HG03558 (cell line): ENCODE measurements at regions not wholly inside any gene's neighbourhood (a gene's known extent, or its start where the extent isn't known, plus 50 kb on each side); places are given as distances from the start of the nearest gene placed in this dataset.

Source experiments
- ATAC-seq: cut with Tn5 transposase; IDR thresholded peaks from one replicate; pipeline ENCODE4 v1.9.1; 2021; ENCODE audit warnings: moderate number of reproducible peaks; ENCODE audit not compliant: unreplicated experiment; ENCODE audit errors: extremely low read depth

GRCh38 chr4:162406637-162407365 is 243.0 kb upstream of the FSTL5 start:
- ATAC-seq, result no peak

DNA sequence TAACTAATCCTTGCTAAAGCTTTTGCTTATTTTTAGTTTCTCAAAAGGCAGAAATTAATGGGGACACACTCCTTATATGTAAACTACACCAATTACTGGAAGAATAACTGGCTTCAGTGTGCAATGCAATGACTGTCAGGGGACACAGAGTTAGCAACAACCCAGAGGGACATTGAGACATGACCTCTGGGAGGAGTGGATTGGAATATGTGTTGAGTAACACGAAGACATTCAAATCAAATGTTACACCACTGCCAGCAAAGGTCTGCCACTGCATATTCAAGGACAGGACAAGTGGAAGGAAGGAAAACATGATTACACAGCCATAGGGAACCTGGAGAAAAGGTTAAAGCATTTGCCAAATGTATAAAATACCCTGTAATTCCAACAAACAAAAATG is 240.1 kb upstream of the FSTL5 start:
- no peak for ATAC-seq

GRCh38 chr4:162403419-162403818 is 239.6 kb upstream of the FSTL5 start:
- no peak for ATAC-seq

GRCh38 chr4:162401021-162401420 is 237.2 kb upstream of the FSTL5 start:
- ATAC-seq, result no peak

DNA sequence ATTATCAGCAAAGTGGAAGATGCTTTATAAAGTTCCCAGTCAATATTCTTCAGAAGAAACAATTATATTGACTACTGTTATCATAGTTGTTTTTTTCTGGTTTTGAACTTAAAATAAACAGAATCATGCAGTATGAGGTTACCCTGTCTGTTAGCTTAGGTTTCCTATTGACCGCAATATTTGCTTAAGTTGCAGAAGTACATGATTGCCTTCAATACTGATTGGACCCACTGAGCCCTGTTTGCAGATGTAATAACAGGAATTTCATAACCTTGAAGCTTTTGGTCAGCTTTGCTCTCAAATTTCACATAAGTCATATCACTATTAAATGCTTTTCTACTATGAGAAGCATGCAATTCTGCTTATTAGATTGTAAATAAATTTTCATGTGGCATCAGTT is 229.1 kb upstream of the FSTL5 start:
- ATAC-seq, result no peak

GRCh38 chr4:162366146-162366545 is 202.3 kb upstream of the FSTL5 start:
- no peak for ATAC-seq

DNA sequence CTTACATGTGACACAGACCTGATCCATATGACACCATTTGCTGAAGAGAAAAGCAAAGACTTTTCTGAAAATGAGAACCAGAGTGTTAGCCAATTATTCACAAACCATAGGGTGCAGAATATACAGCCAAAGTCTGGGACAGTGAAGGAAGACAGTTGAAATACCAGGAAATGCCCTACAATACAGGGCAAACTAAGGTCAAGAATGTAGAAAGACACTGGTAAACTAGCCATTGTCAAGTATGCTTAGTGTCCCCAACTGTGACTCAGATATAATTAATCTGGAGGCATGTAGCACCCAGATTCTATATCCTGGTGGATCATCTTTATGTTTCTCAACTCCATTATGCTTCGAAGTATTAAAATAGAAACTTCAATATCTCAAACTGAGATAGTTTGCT is 200.9 kb upstream of the FSTL5 start:
- ATAC-seq, result no peak

DNA sequence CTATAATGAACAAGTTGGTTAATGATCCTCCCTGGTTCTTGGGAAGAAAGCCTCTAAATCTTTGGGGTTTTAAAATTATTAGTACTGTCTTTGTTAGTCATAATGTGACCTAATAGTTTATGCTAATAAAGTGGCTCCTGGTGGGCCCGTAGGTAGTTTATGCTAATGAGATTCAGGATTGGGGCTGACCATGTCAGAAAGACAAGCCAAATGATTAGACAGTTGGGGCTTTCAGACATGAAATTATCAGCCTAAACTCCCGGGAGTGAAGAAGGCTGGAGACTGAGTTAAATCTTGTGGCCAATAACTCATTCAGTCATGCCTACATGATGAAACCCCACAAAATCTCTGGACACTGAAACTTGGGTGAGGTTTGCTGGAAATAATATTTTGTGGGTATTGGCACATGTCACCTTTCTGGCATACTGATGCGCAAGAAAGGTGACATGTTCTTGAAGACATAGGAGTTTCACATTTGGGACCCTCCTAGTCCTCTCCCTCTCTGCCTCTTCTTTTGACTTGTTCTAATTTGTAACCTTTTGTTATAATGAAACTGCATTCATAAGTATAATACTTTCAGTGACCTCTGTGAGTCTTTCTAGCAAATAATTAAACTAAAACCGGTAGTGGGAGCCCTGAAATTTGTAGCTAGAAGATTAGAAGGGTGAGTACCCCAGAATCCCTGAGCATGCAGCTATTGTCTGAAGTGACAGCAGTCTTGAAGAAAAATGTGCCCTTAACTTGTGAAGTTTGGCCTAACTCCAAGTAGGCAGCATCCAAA is 196.8 kb upstream of the FSTL5 start:
- ATAC-seq, result no peak

GRCh38 chr4:162356181-162356580 is 192.4 kb upstream of the FSTL5 start:
- ATAC-seq, result no peak

DNA sequence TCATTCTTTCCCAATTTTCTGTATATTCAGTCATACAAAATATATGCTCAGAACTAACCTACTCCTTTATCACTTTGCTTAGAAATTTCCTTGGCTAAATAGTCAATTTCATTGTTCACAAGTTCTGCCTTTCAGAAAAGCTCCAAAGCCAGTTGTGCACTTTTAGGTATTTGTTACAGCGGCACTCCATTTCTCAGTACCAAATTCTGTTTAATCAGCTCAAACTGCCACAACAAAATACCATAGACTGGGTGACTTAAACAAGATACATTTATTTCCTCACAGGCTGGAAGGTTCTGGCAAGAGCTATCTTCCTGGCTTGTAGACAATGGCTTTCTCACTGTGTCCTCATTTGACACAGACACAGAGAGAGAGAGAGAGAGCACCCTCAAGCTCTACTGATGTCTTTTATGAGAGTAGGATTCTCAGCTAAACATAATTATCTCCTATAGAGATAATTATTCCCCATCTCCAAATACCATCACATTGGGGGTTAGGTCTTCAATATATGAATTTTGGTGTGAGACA is 188.8 kb upstream of the FSTL5 start:
- no peak for ATAC-seq

- no peak for ATAC-seq
These were observed 186.5 kb upstream of the FSTL5 start for GRCh38 chr4:162350331-162350730.

DNA sequence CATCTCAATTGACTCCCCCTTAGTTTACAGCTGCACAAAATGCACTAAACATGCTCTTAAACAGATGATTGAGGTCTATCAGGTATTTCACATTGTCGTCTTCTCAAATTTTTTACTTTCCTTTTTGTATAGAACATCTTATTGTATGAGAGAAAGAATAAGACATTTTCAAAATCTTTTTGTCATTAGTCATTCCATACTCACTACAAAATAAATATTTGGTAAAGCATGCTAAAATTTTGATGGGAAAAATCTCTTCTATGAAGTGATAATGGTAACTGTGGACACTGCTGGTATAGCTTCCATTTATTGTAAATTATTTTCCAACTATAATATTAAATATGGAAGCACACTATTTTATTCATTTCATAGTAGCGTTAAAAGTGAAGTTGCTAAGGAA is 185.6 kb upstream of the FSTL5 start:
- ATAC-seq, result no peak

DNA sequence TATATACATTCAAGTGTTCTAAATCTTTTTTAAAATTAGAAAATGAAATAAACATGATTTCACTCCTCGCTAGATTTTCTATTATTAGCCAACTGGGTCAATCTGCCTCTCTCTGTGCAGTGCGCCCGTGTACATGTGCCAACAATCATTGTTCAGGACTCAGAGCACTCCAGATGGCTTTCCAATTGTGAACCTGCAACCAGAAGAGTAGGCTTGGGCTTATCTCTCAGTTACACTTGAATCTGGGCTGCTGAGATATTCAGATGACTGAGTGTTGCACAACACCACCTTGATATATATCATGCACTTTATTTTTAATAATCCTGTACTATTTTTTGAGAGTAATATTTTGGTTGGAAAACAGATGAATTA is 184.0 kb upstream of the FSTL5 start:
- ATAC-seq, result no peak

DNA sequence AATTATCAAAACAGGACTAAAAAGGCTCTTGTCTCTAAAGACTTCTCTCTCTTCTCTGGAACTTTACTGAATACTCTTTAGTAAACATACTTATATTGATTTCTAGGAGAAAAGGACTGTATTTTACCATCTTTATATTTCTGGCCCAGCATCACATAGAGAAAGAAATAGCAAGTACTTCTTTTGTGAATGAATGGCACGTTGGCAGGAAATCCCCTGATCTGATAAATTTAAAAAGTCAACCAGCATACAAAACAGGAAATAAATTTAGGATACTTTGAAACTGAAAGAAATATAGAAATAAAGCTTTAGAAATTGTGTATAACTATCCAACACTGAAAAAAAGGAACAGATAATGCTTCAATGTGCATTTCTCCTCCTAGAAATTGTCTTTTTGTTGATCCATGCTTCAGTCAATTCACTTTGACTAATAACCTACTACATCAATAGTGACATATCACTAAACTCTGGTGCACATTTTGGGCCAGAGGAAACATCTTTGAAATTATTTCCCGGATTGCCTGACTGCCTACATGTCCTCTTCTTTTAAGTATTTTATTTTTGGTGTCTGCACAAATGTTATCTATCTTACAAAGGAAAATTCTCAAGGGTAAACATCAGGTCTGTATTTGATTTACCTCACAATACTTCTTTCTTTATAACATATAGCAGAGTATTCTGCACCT is 183.5 kb upstream of the FSTL5 start:
- no peak for ATAC-seq

DNA sequence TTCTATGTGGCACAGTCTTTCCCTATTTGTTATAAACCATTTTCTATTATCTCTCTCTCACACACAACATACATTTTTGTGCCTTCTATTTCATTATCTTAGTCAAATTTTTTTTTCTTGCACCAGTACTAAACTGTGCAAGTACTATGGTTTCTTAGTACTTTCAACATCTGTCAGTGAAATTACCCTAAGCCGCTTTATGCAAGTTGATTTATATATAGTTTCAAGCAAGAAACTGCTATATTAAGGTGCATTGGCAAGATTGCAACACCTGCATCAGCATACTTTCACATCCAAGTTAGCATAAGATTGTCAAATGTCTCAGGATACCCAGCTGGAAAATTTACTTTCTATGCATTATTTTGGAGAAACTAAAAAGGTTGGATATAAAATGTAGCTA is 180.2 kb upstream of the FSTL5 start:
- ATAC-seq, result no peak

DNA sequence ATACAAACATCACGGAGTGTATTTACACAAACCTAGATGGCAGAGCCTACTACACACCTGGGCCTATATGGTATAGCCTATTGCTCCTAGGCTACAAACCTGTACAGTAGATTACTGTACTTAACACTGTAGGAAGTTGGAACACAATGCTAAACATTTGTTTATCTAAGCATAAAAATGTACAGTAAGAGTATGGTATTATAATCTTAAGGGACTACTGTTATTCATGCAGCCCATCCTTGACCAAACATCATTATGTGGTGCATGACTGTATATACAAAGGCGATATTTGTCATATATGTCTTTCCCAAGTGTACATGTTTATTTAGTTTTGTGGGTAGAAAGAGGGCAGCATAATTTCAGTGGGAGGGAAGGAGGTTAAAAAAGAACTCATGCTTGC is 177.7 kb upstream of the FSTL5 start:
- ATAC-seq, result no peak

GRCh38 chr4:162323919-162324318 is 160.1 kb upstream of the FSTL5 start:
- no peak for ATAC-seq

DNA sequence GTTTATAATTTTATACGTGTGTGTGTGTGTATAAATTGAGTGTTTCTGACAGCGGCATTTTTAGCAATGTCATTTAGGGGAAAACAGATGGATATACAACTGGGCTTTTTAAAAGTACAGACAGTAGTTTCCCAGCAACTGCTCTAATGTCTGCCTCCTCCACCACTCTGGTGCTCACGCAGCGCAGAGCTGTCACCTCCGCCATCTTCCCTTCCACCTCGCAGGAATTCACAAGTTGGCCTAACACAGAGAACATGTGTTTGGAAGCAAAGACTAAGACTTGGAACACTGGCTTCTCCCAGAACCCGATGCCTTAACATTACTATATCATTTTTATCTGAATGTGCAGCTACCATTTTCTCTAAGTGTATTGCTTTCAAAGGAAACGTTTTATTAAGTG is 158.3 kb upstream of the FSTL5 start:
- ATAC-seq, result no peak

GRCh38 chr4:162285753-162286152 is 122.0 kb upstream of the FSTL5 start:
- ATAC-seq, result no peak

- ATAC-seq, result no peak
These were observed 118.9 kb upstream of the FSTL5 start for GRCh38 chr4:162282684-162283083.

DNA sequence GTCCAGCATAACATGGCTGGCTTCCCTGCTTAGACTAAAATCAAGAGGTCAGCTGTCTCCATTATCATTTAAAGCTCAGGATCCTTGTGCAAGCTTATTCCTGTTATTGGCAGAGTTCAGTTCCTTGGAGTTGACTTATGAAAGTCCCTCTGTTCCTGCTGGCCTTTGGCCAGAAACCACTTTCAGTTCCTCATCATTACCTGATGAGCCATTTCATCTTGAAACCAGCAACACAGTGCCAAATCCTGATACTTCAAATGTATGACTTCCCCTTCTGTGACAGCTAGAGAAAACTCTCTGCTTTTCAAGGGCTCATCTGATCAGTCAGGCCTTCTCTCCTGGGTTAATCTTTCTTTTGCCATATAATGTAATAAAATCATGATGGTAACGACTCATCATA is 110.6 kb upstream of the FSTL5 start:
- peak; percentile 82 for ATAC-seq
